ENCODE measurements at regions not wholly inside any gene's neighbourhood (a gene's known extent, or its start where the extent isn't known, plus 50 kb on each side); places are given as distances from the start of the nearest gene placed in this dataset.

GRCh38 chr10:60687679-60688078, 90.6 kb upstream of the CDK1 start:
- peaks cover 4% of the 10 kb centered on the region for H3K36me3 Mint-ChIP-seq (ENCODE audit: unreplicated experiment)
- no peak overlapping the region for H3K4me3 Mint-ChIP-seq (ENCODE audit: unreplicated experiment)
- no peaks in the 10 kb centered on the region for H3K27me3 Mint-ChIP-seq (ENCODE audit: unreplicated experiment)
- no peak for DNase-seq
- no peaks in the 10 kb centered on the region for H3K9me3 Mint-ChIP-seq (ENCODE audit: unreplicated experiment)
- peaks cover 4% of the 10 kb centered on the region for H3K4me1 Mint-ChIP-seq (ENCODE audit: low read depth, unreplicated experiment)
- H3K27ac Mint-ChIP-seq (ENCODE audit: unreplicated experiment), result no peak overlapping the region
- no peak for TF ChIP-seq CTCF (IDR thresholded peaks at IDR 0.05; ENCODE audit: partially characterized antibody, unreplicated experiment)

GRCh38 chr10:60684091-60684490, 94.2 kb upstream of the CDK1 start:
- no peaks in the 10 kb centered on the region for H3K36me3 Mint-ChIP-seq (ENCODE audit: unreplicated experiment)
- no peak for DNase-seq
- H3K4me1 Mint-ChIP-seq (ENCODE audit: low read depth, unreplicated experiment), result peaks cover 4% of the 10 kb centered on the region
- no peak for TF ChIP-seq CTCF (IDR thresholded peaks at IDR 0.05; ENCODE audit: partially characterized antibody, unreplicated experiment)
- no peak overlapping the region for H3K4me3 Mint-ChIP-seq (ENCODE audit: unreplicated experiment)
- no peaks in the 10 kb centered on the region for H3K27me3 Mint-ChIP-seq (ENCODE audit: unreplicated experiment)
- no peaks in the 10 kb centered on the region for H3K9me3 Mint-ChIP-seq (ENCODE audit: unreplicated experiment)
- H3K27ac Mint-ChIP-seq (ENCODE audit: unreplicated experiment), result no peak overlapping the region

- no peak for DNase-seq
- no peak for TF ChIP-seq CTCF (IDR thresholded peaks at IDR 0.05; ENCODE audit: partially characterized antibody, unreplicated experiment)
- H3K9me3 Mint-ChIP-seq (ENCODE audit: unreplicated experiment), result no peaks in the 10 kb centered on the region
- no peaks in the 10 kb centered on the region for H3K27me3 Mint-ChIP-seq (ENCODE audit: unreplicated experiment)
- H3K4me1 Mint-ChIP-seq (ENCODE audit: low read depth, unreplicated experiment), result peaks cover 4% of the 10 kb centered on the region
- no peak overlapping the region for H3K27ac Mint-ChIP-seq (ENCODE audit: unreplicated experiment)
- H3K36me3 Mint-ChIP-seq (ENCODE audit: unreplicated experiment), result no peaks in the 10 kb centered on the region
- no peak overlapping the region for H3K4me3 Mint-ChIP-seq (ENCODE audit: unreplicated experiment)
These were observed 97.2 kb upstream of the CDK1 start for GRCh38 chr10:60681103-60681502.

- Mint-ChIP-seq H3K4me3 (ENCODE audit: unreplicated experiment) (no peak overlapping the region), H3K27ac (ENCODE audit: unreplicated experiment) (no peak overlapping the region)
These were observed 98.8 kb upstream of the CDK1 start for GRCh38 chr10:60679388-60679990.

More at GRCh38 chr10:60679388-60679990, 98.8 kb upstream of the CDK1 start:
- Mint-ChIP-seq H3K9me3 (ENCODE audit: unreplicated experiment) (no peaks in the 10 kb centered on the region), H3K27me3 (ENCODE audit: unreplicated experiment) (no peaks in the 10 kb centered on the region), H3K36me3 (ENCODE audit: unreplicated experiment) (no peaks in the 10 kb centered on the region), H3K4me1 (ENCODE audit: low read depth, unreplicated experiment) (peaks cover 4% of the 10 kb centered on the region)
- DNase-seq, result no peak
- TF ChIP-seq CTCF (IDR thresholded peaks at IDR 0.05; ENCODE audit: partially characterized antibody, unreplicated experiment), result no peak
